CD4-positive, CD25-positive, alpha-beta regulatory T cell (primary cell): ENCODE measurements at regions not wholly inside any gene's neighbourhood (a gene's known extent, or its start where the extent isn't known, plus 50 kb on each side); places are given as distances from the start of the nearest gene placed in this dataset.
A peak's percentile ranks its signal among the peaks of the same experiment; 100 is the strongest.

Experiments used
- ATAC-seq, 2 donors: fragments of 150-1000 bp; cut with Tn5 transposase; one replicate each; pipeline ENCODE4 v1.10.0; 2021; ENCODE audit warnings: low read depth in 2 of 2, moderate number of reproducible peaks in 2 of 2, moderate library complexity in 1 of 2
- DNase-seq, 3 donors: peaks; one replicate each; pipeline versions ENCODE4 v3.0.0 to v3.0.0-alpha.2; 2012 to 2022; ENCODE audit warnings: mixed read lengths in 1 of 3
- H3K27ac ChIP-seq: one replicate; pipeline ENCODE4 v1.7.0; 2013; ENCODE audit warnings: mild to moderate bottlenecking, low read length; ENCODE audit not compliant: insufficient read depth, poor library complexity, severe bottlenecking
- H3K27me3 ChIP-seq: one replicate; pipeline ENCODE4 v1.7.0; 2013; ENCODE audit warnings: low read length; ENCODE audit not compliant: control insufficient read depth, insufficient read depth
- H3K36me3 ChIP-seq: one replicate; pipeline ENCODE4 v1.7.0; 2013; ENCODE audit warnings: mild to moderate bottlenecking, low read length, moderate library complexity; ENCODE audit not compliant: control insufficient read depth, insufficient read depth
- H3K4me1 ChIP-seq: 2 replicates; pipeline ENCODE4 v1.7.0; 2013; ENCODE audit warnings: mild to moderate bottlenecking, low read length; ENCODE audit not compliant: insufficient read depth, control insufficient read depth, poor library complexity, severe bottlenecking
- H3K4me3 ChIP-seq: one replicate; pipeline ENCODE4 v1.7.0; 2013; ENCODE audit warnings: low read depth, mild to moderate bottlenecking, low read length, moderate library complexity
- H3K9me3 ChIP-seq, 2 experiments: 1 replicate in 1 of 2; 2 replicates in 1 of 2; pipeline ENCODE4 v1.7.0; 2013; ENCODE audit warnings: low read length in 2 of 2, mild to moderate bottlenecking in 1 of 2, moderate library complexity in 1 of 2; ENCODE audit not compliant: control insufficient read depth in 2 of 2
- H3K27ac Mint-ChIP-seq, 3 donors: one replicate each; pipeline ENCODE4 v1.8.0; 2020 to 2022; ENCODE audit warnings: mild to moderate bottlenecking in 3 of 3, mixed read lengths in 3 of 3, moderate library complexity in 2 of 3
- H3K27me3 Mint-ChIP-seq: one replicate; pipeline ENCODE4 v1.8.0; 2022; ENCODE audit warnings: mild to moderate bottlenecking, mixed read lengths
- H3K36me3 Mint-ChIP-seq: one replicate; pipeline ENCODE4 v1.8.0; 2020; ENCODE audit warnings: mixed read lengths
- H3K4me1 Mint-ChIP-seq, 4 donors: one replicate each; pipeline ENCODE4 v1.8.0; 2020 to 2022; ENCODE audit warnings: mixed read lengths in 4 of 4, mild to moderate bottlenecking in 1 of 4
- H3K4me3 Mint-ChIP-seq, 4 donors: one replicate each; pipeline ENCODE4 v1.8.0; 2020 to 2022; ENCODE audit warnings: mild to moderate bottlenecking in 4 of 4, mixed read lengths in 4 of 4, moderate library complexity in 3 of 4
- H3K9me3 Mint-ChIP-seq, 7 donors: one replicate each; pipeline ENCODE4 v1.8.0; 2020 to 2022; ENCODE audit warnings: mixed read lengths in 7 of 7, mild to moderate bottlenecking in 3 of 7, moderate library complexity in 2 of 7

GRCh38 chr4:3829211-3829955 is 63.2 kb downstream of the ADRA2C start:
- Histone ChIP-seq H3K36me3 (no peaks in the 10 kb centered on the region), H3K4me1 (no peaks in the 10 kb centered on the region), H3K9me3 (no peaks in the 10 kb centered on the region), H3K27me3 (no peaks in the 10 kb centered on the region), H3K27ac (no peak overlapping the region), H3K4me3 (no peak overlapping the region)
- DNase-seq: no peak
- no peak for ATAC-seq
- Mint-ChIP-seq H3K4me3 (no peak overlapping the region), H3K9me3 (peaks cover 0 to 1% (median 0%) of the 10 kb centered on the region in 7 donors), H3K4me1 (peaks cover 0 to 3% (median 0%) of the 10 kb centered on the region in 4 donors), H3K27me3 (no peaks in the 10 kb centered on the region), H3K27ac (no peak overlapping the region), H3K36me3 (no peaks in the 10 kb centered on the region)

GRCh38 chr4:3829956-3830773 is 64.0 kb downstream of the ADRA2C start:
- no peaks in the 10 kb centered on the region for H3K36me3 Mint-ChIP-seq
- no peak for ATAC-seq
- no peaks in the 10 kb centered on the region for H3K27me3 ChIP-seq

GRCh38 chr4:3830774-3831528 is 64.8 kb downstream of the ADRA2C start:
- H3K4me3 Mint-ChIP-seq: no peak overlapping the region
- no peaks in the 10 kb centered on the region for H3K27me3 Mint-ChIP-seq
- H3K9me3 Mint-ChIP-seq: peaks cover 0 to 1% (median 0%) of the 10 kb centered on the region in 7 donors
- Histone ChIP-seq H3K4me1 (no peaks in the 10 kb centered on the region), H3K36me3 (no peaks in the 10 kb centered on the region), H3K4me3 (no peak overlapping the region), H3K27me3 (no peaks in the 10 kb centered on the region), H3K9me3 (no peaks in the 10 kb centered on the region), H3K27ac (no peak overlapping the region)
- peaks cover 0 to 3% (median 0%) of the 10 kb centered on the region in 4 donors for H3K4me1 Mint-ChIP-seq
- no peak for DNase-seq
- no peak for ATAC-seq
- no peak overlapping the region for H3K27ac Mint-ChIP-seq
- H3K36me3 Mint-ChIP-seq: no peaks in the 10 kb centered on the region

More at GRCh38 chr4:3829956-3830773, 64.0 kb downstream of the ADRA2C start:
- Histone ChIP-seq H3K27ac (no peak overlapping the region), H3K9me3 (no peaks in the 10 kb centered on the region), H3K4me1 (no peaks in the 10 kb centered on the region), H3K4me3 (no peak overlapping the region), H3K36me3 (no peaks in the 10 kb centered on the region)
- Mint-ChIP-seq H3K27me3 (no peaks in the 10 kb centered on the region), H3K27ac (no peak overlapping the region), H3K4me1 (peaks cover 0 to 3% (median 0%) of the 10 kb centered on the region in 4 donors), H3K9me3 (peaks cover 0 to 1% (median 0%) of the 10 kb centered on the region in 7 donors), H3K4me3 (no peak overlapping the region)
- DNase-seq: no peak

GRCh38 chr4:3831529-3832150 is 65.5 kb downstream of the ADRA2C start:
- Mint-ChIP-seq H3K4me1 (peaks cover 0 to 3% (median 0%) of the 10 kb centered on the region in 4 donors), H3K4me3 (no peak overlapping the region), H3K36me3 (no peaks in the 10 kb centered on the region), H3K9me3 (peaks cover 0 to 3% (median 0%) of the 10 kb centered on the region in 7 donors), H3K27ac (no peak overlapping the region), H3K27me3 (no peaks in the 10 kb centered on the region)
- ATAC-seq: no peak
- Histone ChIP-seq H3K4me3 (no peak overlapping the region), H3K9me3 (no peaks in the 10 kb centered on the region), H3K27ac (no peak overlapping the region), H3K36me3 (no peaks in the 10 kb centered on the region), H3K27me3 (no peaks in the 10 kb centered on the region), H3K4me1 (no peaks in the 10 kb centered on the region)
- no peak for DNase-seq

- ATAC-seq (no peak), DNase-seq (no peak)
- no peak overlapping the region for H3K27ac ChIP-seq
- Mint-ChIP-seq H3K9me3 (peaks cover 0 to 3% (median 0%) of the 10 kb centered on the region in 7 donors), H3K36me3 (no peaks in the 10 kb centered on the region), H3K4me3 (no peak overlapping the region), H3K4me1 (peaks cover 0 to 3% (median 0%) of the 10 kb centered on the region in 4 donors), H3K27me3 (no peaks in the 10 kb centered on the region), H3K27ac (no peak overlapping the region)
- no peaks in the 10 kb centered on the region for H3K4me1 ChIP-seq
- no peak overlapping the region for H3K4me3 ChIP-seq
- no peaks in the 10 kb centered on the region for H3K36me3 ChIP-seq
- no peaks in the 10 kb centered on the region for H3K27me3 ChIP-seq
- no peaks in the 10 kb centered on the region for H3K9me3 ChIP-seq
Observed at GRCh38 chr4:3832536-3833220, 66.5 kb downstream of the ADRA2C start.

- Histone ChIP-seq H3K4me3 (no peak overlapping the region), H3K4me1 (no peaks in the 10 kb centered on the region), H3K27me3 (no peaks in the 10 kb centered on the region), H3K9me3 (no peaks in the 10 kb centered on the region), H3K27ac (no peak overlapping the region), H3K36me3 (no peaks in the 10 kb centered on the region)
- DNase-seq: no peak
- peak overlapping the region in 1 of 3 donors; percentile 46 for H3K27ac Mint-ChIP-seq
- peaks cover 0 to 3% (median 0%) of the 10 kb centered on the region in 4 donors for H3K4me1 Mint-ChIP-seq
- no peaks in the 10 kb centered on the region for H3K36me3 Mint-ChIP-seq
- no peak for ATAC-seq
- H3K4me3 Mint-ChIP-seq: no peak overlapping the region
- H3K27me3 Mint-ChIP-seq: no peaks in the 10 kb centered on the region
- peaks cover 0 to 3% (median 0%) of the 10 kb centered on the region in 7 donors for H3K9me3 Mint-ChIP-seq
Observed at GRCh38 chr4:3833326-3833989, 67.3 kb downstream of the ADRA2C start.
